ENCODE measurements at regions not wholly inside any gene's neighbourhood (a gene's known extent, or its start where the extent isn't known, plus 50 kb on each side); places are given as distances from the start of the nearest gene placed in this dataset.

DNA sequence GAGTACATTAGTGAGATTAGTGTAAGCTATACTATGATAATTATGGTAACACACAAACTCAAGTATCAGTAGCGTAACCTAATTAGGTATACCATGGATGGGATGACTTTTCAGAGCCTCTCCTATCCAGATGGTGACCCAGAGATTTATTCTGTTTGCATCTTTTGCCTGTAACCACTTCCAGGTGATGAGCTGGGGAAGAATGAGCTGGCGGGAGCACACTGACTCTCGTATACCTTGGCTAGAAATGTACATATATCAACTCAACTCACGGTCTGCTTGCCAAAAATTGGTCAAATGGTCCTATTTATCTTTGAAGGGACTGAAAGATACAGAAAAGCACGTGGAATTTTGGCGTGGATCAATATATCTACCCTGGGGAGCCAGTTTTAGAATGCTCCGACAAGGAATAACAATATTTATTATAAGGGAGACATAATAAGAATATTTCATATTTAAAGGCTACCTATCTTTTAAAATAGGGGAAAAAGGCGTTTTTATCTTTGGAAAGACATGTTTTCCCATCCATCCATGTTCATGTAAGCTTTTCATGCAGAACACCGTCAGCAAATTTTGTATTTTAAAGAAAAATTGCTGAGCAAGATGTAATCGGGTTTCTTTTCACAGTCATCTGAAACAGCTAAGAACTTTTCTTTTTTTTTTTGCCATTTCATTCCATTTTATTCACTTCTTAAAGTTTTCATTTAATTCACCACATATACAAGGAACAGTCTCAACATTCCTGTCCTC is 502.6 kb upstream of the CBLB start:
- Histone ChIP-seq H3K36me3 (ENCODE audit: control insufficient read depth in 2 of 2, insufficient read depth in 2 of 2, low read length in 1 of 2) (no peaks in the 10 kb centered on the region), H3K27ac (ENCODE audit: low read depth in 1 of 2, low read length in 1 of 2) (no peak overlapping the region), H3K9me3 (ENCODE audit: control insufficient read depth in 2 of 2, insufficient read depth in 1 of 2, low read length in 1 of 2) (no peaks in the 10 kb centered on the region), H3K4me1 (ENCODE audit: control insufficient read depth in 2 of 2, insufficient read depth in 2 of 2, low read length in 2 of 2) (no peaks in the 10 kb centered on the region), H3K27me3 (ENCODE audit: control insufficient read depth in 2 of 2, insufficient read depth in 1 of 2, low read length in 1 of 2) (no peaks in the 10 kb centered on the region), H3K4me3 (ENCODE audit: low read length in 2 of 2) (no peak overlapping the region)
- 88% methylated on average over 10 of the region's 10 CpGs for WGBS
- no peak for DNase-seq (ENCODE audit: low read depth in 6 of 9, low spot score in 9 of 9)

DNA sequence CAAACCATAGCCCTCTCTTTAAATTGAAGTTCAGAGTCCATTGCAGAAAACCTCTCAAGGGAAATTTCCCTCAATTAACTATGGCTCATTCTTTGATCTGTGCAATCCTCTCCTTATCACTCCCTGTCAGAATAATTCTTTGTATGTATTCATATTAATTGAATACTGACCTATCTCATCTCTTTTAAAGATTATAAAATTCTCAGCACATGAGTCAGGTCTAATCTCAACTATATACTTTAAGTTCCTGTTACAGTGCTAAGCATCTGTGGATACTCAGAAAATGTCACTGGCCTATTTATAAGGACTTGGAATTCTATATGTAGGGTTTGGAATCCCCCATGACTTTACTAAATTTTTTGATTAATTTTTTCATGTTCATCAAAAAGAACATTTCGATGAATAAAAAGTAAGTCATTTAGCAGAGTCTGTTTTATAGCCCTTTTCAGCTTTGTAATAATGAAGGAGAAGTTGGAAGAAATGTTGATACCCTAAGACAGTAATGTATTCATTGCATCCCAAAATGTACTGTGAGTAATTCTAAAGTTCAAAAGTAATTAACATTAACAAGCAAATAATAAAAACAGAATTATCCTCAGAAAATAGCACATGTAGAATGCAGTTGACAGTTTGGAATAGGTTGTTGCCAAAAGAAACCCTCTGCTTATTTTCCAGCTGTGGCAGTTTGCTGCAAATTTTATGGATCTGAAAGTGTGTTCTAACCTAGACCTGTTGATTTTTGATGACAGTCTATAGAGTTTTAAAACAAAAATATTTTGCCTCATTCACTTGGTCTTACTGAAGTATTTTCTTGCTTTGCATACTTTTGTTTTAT is 503.4 kb upstream of the CBLB start:
- no peak for DNase-seq (ENCODE audit: low read depth in 6 of 9, low spot score in 9 of 9)
- Histone ChIP-seq H3K4me1 (ENCODE audit: control insufficient read depth in 2 of 2, insufficient read depth in 2 of 2, low read length in 2 of 2) (no peaks in the 10 kb centered on the region), H3K27me3 (ENCODE audit: control insufficient read depth in 2 of 2, insufficient read depth in 1 of 2, low read length in 1 of 2) (no peaks in the 10 kb centered on the region), H3K4me3 (ENCODE audit: low read length in 2 of 2) (no peak overlapping the region), H3K9me3 (ENCODE audit: control insufficient read depth in 2 of 2, insufficient read depth in 1 of 2, low read length in 1 of 2) (no peaks in the 10 kb centered on the region), H3K36me3 (ENCODE audit: control insufficient read depth in 2 of 2, insufficient read depth in 2 of 2, low read length in 1 of 2) (no peaks in the 10 kb centered on the region), H3K27ac (ENCODE audit: low read depth in 1 of 2, low read length in 1 of 2) (no peak overlapping the region)
- WGBS = 92% methylated on average over 1 of the region's 1 CpG

DNA sequence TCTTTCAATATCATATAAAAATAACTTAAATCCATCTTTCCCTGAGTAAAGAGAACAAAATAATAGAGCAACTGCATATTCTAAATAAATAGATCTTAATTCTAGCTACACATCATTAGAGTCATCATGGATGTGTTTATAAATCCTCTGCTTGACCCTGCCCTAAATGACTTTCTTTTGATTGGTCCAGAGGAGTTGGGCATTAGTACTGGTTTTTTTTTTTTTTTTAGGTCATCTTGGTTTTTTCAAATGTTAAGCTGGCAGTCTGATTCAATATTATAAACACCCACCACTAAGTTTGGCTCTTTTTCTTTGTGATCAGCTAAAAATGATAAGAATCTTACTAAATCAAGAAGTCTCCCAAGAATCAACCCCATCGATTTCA is 504.0 kb upstream of the CBLB start:
- Histone ChIP-seq H3K27ac (ENCODE audit: low read depth in 1 of 2, low read length in 1 of 2) (no peak overlapping the region), H3K9me3 (ENCODE audit: control insufficient read depth in 2 of 2, insufficient read depth in 1 of 2, low read length in 1 of 2) (no peaks in the 10 kb centered on the region), H3K27me3 (ENCODE audit: control insufficient read depth in 2 of 2, insufficient read depth in 1 of 2, low read length in 1 of 2) (no peaks in the 10 kb centered on the region), H3K4me3 (ENCODE audit: low read length in 2 of 2) (no peak overlapping the region), H3K4me1 (ENCODE audit: control insufficient read depth in 2 of 2, insufficient read depth in 2 of 2, low read length in 2 of 2) (no peaks in the 10 kb centered on the region), H3K36me3 (ENCODE audit: control insufficient read depth in 2 of 2, insufficient read depth in 2 of 2, low read length in 1 of 2) (no peaks in the 10 kb centered on the region)
- WGBS = 94% methylated on average over 1 of the region's 1 CpG
- no peak for DNase-seq (ENCODE audit: low read depth in 6 of 9, low spot score in 9 of 9)

DNA sequence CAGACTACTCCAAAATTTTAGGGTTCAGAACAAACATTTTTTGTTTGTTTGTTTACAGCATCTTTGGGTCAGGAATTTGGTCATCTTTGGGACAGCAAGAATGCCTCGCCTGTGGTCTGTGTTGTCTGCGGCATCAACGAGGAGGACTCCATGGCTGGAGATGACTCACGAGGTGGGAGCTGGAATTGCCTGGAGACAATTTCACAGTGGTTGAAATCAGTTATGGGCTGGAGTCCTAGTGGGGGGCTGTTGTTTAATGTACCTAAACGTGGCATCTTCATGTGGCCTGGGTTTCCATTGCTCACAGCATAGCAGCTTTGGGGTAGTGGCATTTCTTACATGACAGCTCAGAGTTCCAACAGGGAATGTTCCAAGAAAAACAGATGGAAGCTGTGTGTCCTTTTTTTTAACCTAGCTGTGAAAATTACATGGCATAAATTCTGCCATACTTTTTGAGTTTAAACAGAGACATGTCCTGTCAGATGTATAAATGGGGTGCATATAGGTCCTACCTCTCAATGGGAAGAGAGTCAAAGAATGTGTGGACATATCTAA is 507.3 kb upstream of the CBLB start:
- H3K9me3 ChIP-seq (ENCODE audit: control insufficient read depth in 2 of 2, insufficient read depth in 1 of 2, low read length in 1 of 2) = no peaks in the 10 kb centered on the region
- H3K36me3 ChIP-seq (ENCODE audit: control insufficient read depth in 2 of 2, insufficient read depth in 2 of 2, low read length in 1 of 2) = no peaks in the 10 kb centered on the region
- DNase-seq (ENCODE audit: low read depth in 6 of 9, low spot score in 9 of 9) = no peak
- WGBS = 95% methylated on average over 5 of the region's 5 CpGs
- H3K4me1 ChIP-seq (ENCODE audit: control insufficient read depth in 2 of 2, insufficient read depth in 2 of 2, low read length in 2 of 2) = no peaks in the 10 kb centered on the region
- no peaks in the 10 kb centered on the region for H3K27me3 ChIP-seq (ENCODE audit: control insufficient read depth in 2 of 2, insufficient read depth in 1 of 2, low read length in 1 of 2)
- H3K4me3 ChIP-seq (ENCODE audit: low read length in 2 of 2) = no peak overlapping the region
- H3K27ac ChIP-seq (ENCODE audit: low read depth in 1 of 2, low read length in 1 of 2) = no peak overlapping the region

DNA sequence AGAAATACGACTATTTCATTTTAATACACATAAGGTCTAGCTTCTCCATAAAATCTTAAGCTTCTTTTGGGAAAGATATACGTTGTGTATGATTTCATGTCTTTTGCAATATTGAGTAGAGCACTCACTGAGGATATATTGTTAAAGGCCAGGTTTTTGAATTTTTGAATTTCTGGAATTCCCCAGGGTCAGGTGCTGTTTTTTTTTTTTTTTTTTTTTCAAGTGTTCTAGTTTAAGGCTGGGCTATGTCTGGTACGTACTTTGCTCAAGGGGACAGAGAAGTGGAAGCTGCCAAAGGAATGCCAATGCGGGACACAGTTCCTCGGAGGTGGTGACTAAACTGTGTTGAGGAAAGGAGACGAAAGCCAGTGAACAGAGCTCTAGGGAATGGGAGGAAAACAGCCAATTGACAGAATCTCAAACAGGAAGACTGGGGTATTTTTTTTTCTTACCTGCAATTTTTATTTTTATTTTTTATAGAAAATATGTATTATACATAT is 510.5 kb upstream of the CBLB start:
- H3K36me3 ChIP-seq (ENCODE audit: control insufficient read depth in 2 of 2, insufficient read depth in 2 of 2, low read length in 1 of 2) = no peaks in the 10 kb centered on the region
- no peaks in the 10 kb centered on the region for H3K27me3 ChIP-seq (ENCODE audit: control insufficient read depth in 2 of 2, insufficient read depth in 1 of 2, low read length in 1 of 2)
- 88% methylated on average over 6 of the region's 6 CpGs for WGBS
- no peaks in the 10 kb centered on the region for H3K9me3 ChIP-seq (ENCODE audit: control insufficient read depth in 2 of 2, insufficient read depth in 1 of 2, low read length in 1 of 2)
- H3K27ac ChIP-seq (ENCODE audit: low read depth in 1 of 2, low read length in 1 of 2) = no peak overlapping the region
- DNase-seq (ENCODE audit: low read depth in 6 of 9, low spot score in 9 of 9) = no peak
- H3K4me3 ChIP-seq (ENCODE audit: low read length in 2 of 2) = no peak overlapping the region
- H3K4me1 ChIP-seq (ENCODE audit: control insufficient read depth in 2 of 2, insufficient read depth in 2 of 2, low read length in 2 of 2) = no peaks in the 10 kb centered on the region

DNA sequence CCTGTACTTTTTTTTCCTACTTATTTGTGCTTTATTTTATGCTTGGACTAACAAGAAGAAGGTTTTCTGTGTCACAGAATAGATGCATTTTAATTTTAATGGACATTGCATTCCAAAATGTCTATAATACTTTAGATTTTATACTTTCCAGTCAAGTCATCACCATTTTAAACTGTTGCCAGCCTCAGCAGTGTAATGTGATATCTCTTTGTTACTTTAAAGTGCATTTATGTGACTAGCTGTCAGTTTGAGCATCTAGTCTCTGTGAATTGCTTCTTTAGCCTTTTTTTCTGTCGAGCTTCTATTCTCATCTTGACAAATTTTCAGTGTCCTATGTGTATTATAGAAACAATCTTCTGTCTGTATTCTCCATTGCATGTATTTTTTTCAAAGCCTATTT is 511.4 kb upstream of the CBLB start:
- no peaks in the 10 kb centered on the region for H3K36me3 ChIP-seq (ENCODE audit: control insufficient read depth in 2 of 2, insufficient read depth in 2 of 2, low read length in 1 of 2)
- 90% methylated on average over 1 of the region's 1 CpG for WGBS
- no peak overlapping the region for H3K27ac ChIP-seq (ENCODE audit: low read depth in 1 of 2, low read length in 1 of 2)
- no peak for DNase-seq (ENCODE audit: low read depth in 6 of 9, low spot score in 9 of 9)
- H3K4me3 ChIP-seq (ENCODE audit: low read length in 2 of 2) = no peak overlapping the region
- no peaks in the 10 kb centered on the region for H3K9me3 ChIP-seq (ENCODE audit: control insufficient read depth in 2 of 2, insufficient read depth in 1 of 2, low read length in 1 of 2)
- no peaks in the 10 kb centered on the region for H3K4me1 ChIP-seq (ENCODE audit: control insufficient read depth in 2 of 2, insufficient read depth in 2 of 2, low read length in 2 of 2)
- no peaks in the 10 kb centered on the region for H3K27me3 ChIP-seq (ENCODE audit: control insufficient read depth in 2 of 2, insufficient read depth in 1 of 2, low read length in 1 of 2)

DNA sequence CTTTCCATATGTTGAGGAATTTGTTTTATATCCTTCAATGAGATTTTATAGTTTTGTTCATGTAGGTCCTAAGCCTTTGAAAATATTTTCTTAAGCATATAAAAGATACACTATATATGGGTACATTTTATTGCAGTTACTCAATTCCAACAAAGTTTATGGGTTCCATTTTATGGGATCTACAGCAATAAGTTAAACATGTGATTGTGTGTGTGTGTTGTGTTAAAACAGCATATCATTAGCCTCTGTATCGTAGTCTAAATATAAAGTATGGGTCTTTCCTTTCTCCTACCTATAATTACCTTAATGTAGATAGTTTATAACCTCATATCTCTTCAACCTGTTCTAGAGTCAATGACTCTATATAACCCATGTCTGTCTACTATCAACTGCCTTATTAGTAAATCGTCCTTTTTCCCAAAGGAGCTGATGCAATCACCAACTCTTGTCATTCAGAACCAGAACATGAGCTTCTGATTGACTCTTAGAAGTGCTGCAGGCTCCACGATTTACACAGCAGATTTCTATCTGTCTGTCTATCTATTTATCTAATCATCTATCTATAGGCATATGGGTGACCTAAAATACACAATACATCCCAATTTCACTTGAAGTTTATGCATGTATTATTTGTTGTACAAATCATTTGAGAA is 512.6 kb upstream of the CBLB start:
- Histone ChIP-seq H3K36me3 (ENCODE audit: control insufficient read depth in 2 of 2, insufficient read depth in 2 of 2, low read length in 1 of 2) (no peaks in the 10 kb centered on the region), H3K27ac (ENCODE audit: low read depth in 1 of 2, low read length in 1 of 2) (no peak overlapping the region), H3K4me1 (ENCODE audit: control insufficient read depth in 2 of 2, insufficient read depth in 2 of 2, low read length in 2 of 2) (no peaks in the 10 kb centered on the region), H3K4me3 (ENCODE audit: low read length in 2 of 2) (no peak overlapping the region), H3K9me3 (ENCODE audit: control insufficient read depth in 2 of 2, insufficient read depth in 1 of 2, low read length in 1 of 2) (no peaks in the 10 kb centered on the region), H3K27me3 (ENCODE audit: control insufficient read depth in 2 of 2, insufficient read depth in 1 of 2, low read length in 1 of 2) (no peaks in the 10 kb centered on the region)
- 94% methylated on average over 3 of the region's 3 CpGs for WGBS
- DNase-seq (ENCODE audit: low read depth in 6 of 9, low spot score in 9 of 9) = no peak

DNA sequence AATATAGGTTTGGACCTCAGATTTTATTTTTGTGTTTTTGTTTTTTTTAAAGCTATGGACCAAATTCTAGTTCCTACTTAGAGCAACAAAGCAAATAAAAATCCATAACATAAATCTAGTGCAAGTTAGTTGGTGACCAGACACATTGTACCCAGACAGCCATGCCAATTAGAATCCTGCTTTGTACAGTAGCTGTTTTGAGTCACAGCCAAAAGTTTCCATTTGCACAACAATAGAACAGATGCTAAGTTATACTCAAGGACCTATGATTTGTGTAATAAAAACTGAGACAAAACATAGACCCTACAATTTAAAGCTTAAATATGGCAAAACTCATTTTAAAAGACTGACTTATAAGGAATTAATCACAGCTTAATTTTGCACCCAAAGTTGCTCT is 513.1 kb upstream of the CBLB start:
- H3K4me3 ChIP-seq (ENCODE audit: low read length in 2 of 2) = no peak overlapping the region
- no peak overlapping the region for H3K27ac ChIP-seq (ENCODE audit: low read depth in 1 of 2, low read length in 1 of 2)
- no peak for DNase-seq (ENCODE audit: low read depth in 6 of 9, low spot score in 9 of 9)
- H3K4me1 ChIP-seq (ENCODE audit: control insufficient read depth in 2 of 2, insufficient read depth in 2 of 2, low read length in 2 of 2) = no peaks in the 10 kb centered on the region
- H3K27me3 ChIP-seq (ENCODE audit: control insufficient read depth in 2 of 2, insufficient read depth in 1 of 2, low read length in 1 of 2) = no peaks in the 10 kb centered on the region
- H3K36me3 ChIP-seq (ENCODE audit: control insufficient read depth in 2 of 2, insufficient read depth in 2 of 2, low read length in 1 of 2) = no peaks in the 10 kb centered on the region
- no peaks in the 10 kb centered on the region for H3K9me3 ChIP-seq (ENCODE audit: control insufficient read depth in 2 of 2, insufficient read depth in 1 of 2, low read length in 1 of 2)

DNA sequence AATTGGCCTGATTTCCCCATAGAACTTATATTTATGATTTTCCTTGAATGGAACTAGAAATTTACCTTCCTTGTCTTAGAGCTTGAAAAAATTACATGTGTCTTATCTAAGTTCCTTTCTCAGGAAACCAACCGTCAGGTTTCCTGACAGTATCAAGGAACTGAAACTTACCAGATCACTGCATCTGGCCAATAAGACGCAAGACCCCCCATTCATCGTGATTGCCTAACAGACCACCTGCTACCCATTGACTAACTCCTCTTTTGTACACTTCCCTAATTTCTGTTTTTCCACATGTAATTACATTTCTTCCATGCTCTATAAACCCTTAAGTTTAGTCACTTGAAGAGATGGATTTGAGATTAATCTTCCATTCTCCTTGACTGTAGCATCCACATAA is 517.2 kb upstream of the CBLB start:
- Histone ChIP-seq H3K27ac (ENCODE audit: low read depth in 1 of 2, low read length in 1 of 2) (no peak overlapping the region), H3K4me3 (ENCODE audit: low read length in 2 of 2) (no peak overlapping the region), H3K36me3 (ENCODE audit: control insufficient read depth in 2 of 2, insufficient read depth in 2 of 2, low read length in 1 of 2) (no peaks in the 10 kb centered on the region), H3K9me3 (ENCODE audit: control insufficient read depth in 2 of 2, insufficient read depth in 1 of 2, low read length in 1 of 2) (no peaks in the 10 kb centered on the region), H3K4me1 (ENCODE audit: control insufficient read depth in 2 of 2, insufficient read depth in 2 of 2, low read length in 2 of 2) (no peaks in the 10 kb centered on the region), H3K27me3 (ENCODE audit: control insufficient read depth in 2 of 2, insufficient read depth in 1 of 2, low read length in 1 of 2) (no peaks in the 10 kb centered on the region)
- DNase-seq (ENCODE audit: low read depth in 6 of 9, low spot score in 9 of 9) = no peak
- 72% methylated on average over 3 of the region's 3 CpGs for WGBS
